IPS DF 6.9 (cell line): ENCODE measurements at regions not wholly inside any gene's neighbourhood (a gene's known extent, or its start where the extent isn't known, plus 50 kb on each side); places are given as distances from the start of the nearest gene placed in this dataset.

ENCODE experiments used
- DNase-seq: peaks from one replicate; pipeline ENCODE4 v3.0.0-alpha.2; 2013; ENCODE audit warnings: low read depth, low spot score
- H3K27ac ChIP-seq: one replicate; pipeline ENCODE4 v1.5.1; 2013; ENCODE audit warnings: low read length, control low read depth
- H3K27me3 ChIP-seq: 2 replicates; pipeline ENCODE4 v1.6.1; 2013; ENCODE audit warnings: mild to moderate bottlenecking, low read length; ENCODE audit not compliant: control insufficient read depth, insufficient read depth
- H3K36me3 ChIP-seq: 2 replicates; pipeline ENCODE4 v1.6.1; 2013; ENCODE audit warnings: low read length; ENCODE audit not compliant: control insufficient read depth, insufficient read depth
- H3K4me1 ChIP-seq: 2 replicates; pipeline ENCODE4 v1.6.1; 2013; ENCODE audit warnings: low read length; ENCODE audit not compliant: control insufficient read depth, insufficient read depth
- H3K4me3 ChIP-seq: 2 replicates; pipeline ENCODE4 v1.5.1; 2013; ENCODE audit warnings: mild to moderate bottlenecking, low read length
- H3K9me3 ChIP-seq: 2 replicates; pipeline ENCODE4 v1.6.1; 2013; ENCODE audit warnings: low read length, inconsistent platforms; ENCODE audit not compliant: control insufficient read depth, insufficient read depth
- WGBS: extraction: QIAGEN DNeasy Blood & Tissue Kit; methylation state at CpG from one replicate; pipeline ENCODE4 v1.1.7; 2013; ENCODE audit warnings: mixed read lengths, missing lambda C conversion rate; ENCODE audit not compliant: insufficient read length, insufficient coverage; 5-methylcytosine and 5-hydroxymethylcytosine counted together

DNA sequence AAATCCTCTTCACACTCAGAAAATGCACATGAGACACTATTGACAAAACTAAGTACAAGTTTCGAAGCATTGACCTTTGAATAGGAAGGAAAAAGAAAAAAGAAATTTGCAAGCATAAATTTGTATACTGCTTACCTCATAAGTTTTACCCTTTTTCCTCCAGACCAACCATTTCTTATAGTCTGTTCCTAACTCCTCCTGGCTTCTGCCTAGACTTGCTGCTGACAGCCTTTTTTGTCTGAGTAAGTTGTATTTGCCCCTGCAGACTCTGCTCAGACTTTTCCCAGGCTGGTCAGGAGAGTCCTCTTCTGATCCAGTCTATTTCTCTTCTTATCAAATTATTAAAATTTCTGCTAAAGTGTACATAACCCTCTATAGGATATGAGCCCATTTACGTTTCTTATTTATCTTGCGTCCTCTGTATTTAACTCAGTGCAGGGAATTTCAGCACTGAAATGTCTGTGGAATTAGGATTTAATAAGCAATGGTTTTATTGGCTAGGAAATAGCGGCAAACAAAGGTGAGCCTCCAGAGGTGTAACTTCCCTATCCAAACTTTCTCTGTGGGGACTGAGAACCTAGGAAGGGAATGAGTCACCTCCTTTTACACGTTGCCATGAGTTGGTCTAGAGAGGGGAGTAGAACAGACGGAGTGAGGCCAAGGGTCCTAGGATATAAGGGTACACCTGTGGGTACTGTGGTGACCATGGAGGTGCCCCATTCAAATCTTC is 207.1 kb upstream of the MARCKS start:
- H3K4me1 ChIP-seq = 0 out of 2 replicates have a peak, but pooled peaks cover 2% of the 10 kb centered on the region
- DNase-seq = no peak
- no peak overlapping the region for H3K4me3 ChIP-seq
- H3K27ac ChIP-seq = no peak overlapping the region
- no peaks in the 10 kb centered on the region for H3K9me3 ChIP-seq
- WGBS = no CpG with 5 or more reads among the region's 6 CpGs
- H3K36me3 ChIP-seq = no peaks in the 10 kb centered on the region
- H3K27me3 ChIP-seq = no peaks in the 10 kb centered on the region

DNA sequence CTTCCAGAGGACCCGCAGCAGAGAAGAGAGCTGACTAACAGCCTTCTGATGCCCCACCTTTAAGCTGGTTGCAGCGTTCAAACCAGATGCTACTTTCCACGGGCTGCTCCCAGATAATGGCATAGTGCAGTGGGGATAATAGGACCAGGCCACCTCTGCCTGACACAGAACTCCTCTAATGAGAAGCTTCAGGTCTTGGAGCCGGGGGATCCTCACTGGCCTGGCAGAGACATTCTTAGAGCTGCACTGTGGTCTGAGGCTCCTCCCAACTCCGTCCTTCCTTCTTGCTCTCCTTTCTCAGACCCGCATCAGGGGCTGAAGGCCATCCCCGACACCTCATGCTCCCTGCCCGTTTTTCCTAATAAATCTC is 206.6 kb upstream of the MARCKS start:
- WGBS = no CpG with 5 or more reads among the region's 8 CpGs
- Histone ChIP-seq H3K36me3 (no peaks in the 10 kb centered on the region), H3K4me3 (no peak overlapping the region), H3K27ac (no peak overlapping the region), H3K27me3 (no peaks in the 10 kb centered on the region), H3K4me1 (0 out of 2 replicates have a peak, but pooled peaks cover 2% of the 10 kb centered on the region), H3K9me3 (no peaks in the 10 kb centered on the region)
- no peak for DNase-seq

DNA sequence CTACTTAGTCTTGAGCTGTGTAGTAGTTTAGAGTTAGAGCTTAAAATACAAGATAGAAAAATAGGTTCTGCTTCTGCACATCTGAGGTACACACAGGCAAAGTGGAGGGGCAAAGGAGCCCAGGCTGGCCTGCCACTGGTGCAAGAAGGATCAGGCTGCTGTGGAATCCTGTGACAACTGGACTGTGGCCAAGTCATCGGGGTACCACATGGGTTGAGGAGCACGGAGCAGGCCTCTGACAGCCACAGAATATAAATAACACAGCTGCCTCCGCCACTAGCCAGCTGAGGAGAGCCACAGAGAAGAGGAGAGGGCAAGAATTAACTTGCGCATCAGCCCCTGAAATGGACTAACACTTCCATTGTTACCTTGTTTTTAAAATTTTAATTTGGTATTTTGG is 206.0 kb upstream of the MARCKS start:
- Histone ChIP-seq H3K27ac (no peak overlapping the region), H3K4me1 (0 out of 2 replicates have a peak, but pooled peaks cover 2% of the 10 kb centered on the region), H3K36me3 (no peaks in the 10 kb centered on the region), H3K9me3 (no peaks in the 10 kb centered on the region), H3K27me3 (no peaks in the 10 kb centered on the region), H3K4me3 (no peak overlapping the region)
- DNase-seq = no peak
- no CpG with 5 or more reads among the region's 4 CpGs for WGBS

DNA sequence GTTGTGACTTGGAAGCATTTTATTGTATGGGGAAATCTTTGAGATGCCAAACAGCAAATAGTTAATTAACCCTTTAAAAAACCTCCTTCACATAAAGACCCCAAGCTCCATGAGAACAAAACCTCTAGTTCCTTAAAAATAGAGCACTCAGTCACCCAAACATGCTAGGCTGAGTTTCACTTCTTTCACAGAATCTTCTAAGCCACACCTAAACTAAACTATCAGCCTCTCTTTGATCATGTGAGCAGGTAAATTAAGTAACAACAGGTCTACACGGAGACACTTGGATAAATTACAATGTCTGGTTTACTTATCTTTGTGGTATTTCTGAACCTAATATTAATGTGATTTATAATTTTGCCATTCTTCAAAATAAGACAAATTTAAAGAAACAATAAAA is 205.2 kb upstream of the MARCKS start:
- H3K27me3 ChIP-seq = no peaks in the 10 kb centered on the region
- no peak for DNase-seq
- H3K9me3 ChIP-seq = no peaks in the 10 kb centered on the region
- H3K4me3 ChIP-seq = no peak overlapping the region
- no peaks in the 10 kb centered on the region for H3K36me3 ChIP-seq
- 0 out of 2 replicates have a peak, but pooled peaks cover 2% of the 10 kb centered on the region for H3K4me1 ChIP-seq
- no CpG with 5 or more reads among the region's 1 CpG for WGBS
- H3K27ac ChIP-seq = no peak overlapping the region

DNA sequence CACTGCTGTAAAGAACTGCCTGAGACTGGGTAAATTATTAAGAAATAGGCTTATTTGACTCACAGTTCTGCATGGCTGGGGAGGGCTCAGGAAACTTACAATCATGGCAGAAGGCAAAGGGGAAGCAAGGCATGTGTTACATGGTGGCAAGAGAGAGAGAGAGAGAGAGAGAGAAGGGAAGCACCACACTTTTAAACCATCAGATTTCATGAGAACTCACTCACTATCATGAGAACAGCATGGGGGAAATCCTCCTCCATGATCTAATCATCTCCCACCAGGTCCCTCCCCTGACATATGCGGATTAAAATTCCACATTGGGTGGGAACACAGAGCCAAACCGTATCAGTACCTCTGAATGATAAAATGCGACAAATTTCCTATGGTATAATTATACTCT is 203.9 kb upstream of the MARCKS start:
- no CpG with 5 or more reads among the region's 3 CpGs for WGBS
- Histone ChIP-seq H3K4me1 (0 out of 2 replicates have a peak, but pooled peaks cover 2% of the 10 kb centered on the region), H3K27me3 (no peaks in the 10 kb centered on the region), H3K27ac (no peak overlapping the region), H3K36me3 (no peaks in the 10 kb centered on the region), H3K4me3 (no peak overlapping the region), H3K9me3 (no peaks in the 10 kb centered on the region)
- DNase-seq = no peak

DNA sequence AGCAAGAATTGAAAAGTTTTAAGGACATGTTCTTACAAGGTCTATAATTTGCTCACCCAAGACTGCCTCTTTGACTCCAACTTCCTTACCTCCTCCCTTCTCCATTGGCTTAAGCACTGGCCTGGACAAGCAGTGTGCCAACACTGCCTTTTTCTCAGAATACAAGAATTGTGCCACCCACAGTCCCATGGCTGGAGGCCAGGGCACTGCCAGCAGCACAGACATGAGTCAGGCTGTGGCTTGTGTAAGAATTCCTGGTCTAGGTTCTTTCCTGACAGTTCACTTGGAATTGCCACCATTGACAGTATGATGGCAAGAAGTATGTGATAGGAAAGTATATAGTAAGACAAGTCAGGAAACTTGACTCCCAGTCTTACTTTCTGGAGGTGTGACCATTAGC is 202.7 kb upstream of the MARCKS start:
- no peaks in the 10 kb centered on the region for H3K36me3 ChIP-seq
- no peak for DNase-seq
- no peak overlapping the region for H3K27ac ChIP-seq
- H3K27me3 ChIP-seq = no peaks in the 10 kb centered on the region
- H3K4me1 ChIP-seq = 0 out of 2 replicates have a peak, but pooled peaks cover 2% of the 10 kb centered on the region
- no peak overlapping the region for H3K4me3 ChIP-seq
- no peaks in the 10 kb centered on the region for H3K9me3 ChIP-seq

DNA sequence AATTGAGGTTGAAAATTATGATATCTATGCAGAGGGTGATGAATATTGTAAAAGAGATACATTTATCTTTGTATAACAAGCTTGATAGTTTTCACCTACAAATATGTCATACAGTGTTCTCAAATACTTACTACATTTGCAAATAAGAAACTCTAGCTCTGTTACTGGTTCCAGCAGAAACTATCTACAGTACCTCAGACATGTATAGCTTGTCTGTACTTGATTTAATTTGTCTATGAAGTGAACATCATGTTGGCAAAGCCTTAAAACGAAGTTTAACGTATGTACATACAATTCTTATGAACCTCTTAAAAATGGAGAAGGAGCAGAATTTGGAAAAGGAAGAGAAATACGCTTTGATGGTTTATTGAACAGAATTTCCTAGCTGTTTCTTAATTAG is 201.4 kb upstream of the MARCKS start:
- Histone ChIP-seq H3K9me3 (no peaks in the 10 kb centered on the region), H3K4me1 (no peaks in the 10 kb centered on the region), H3K4me3 (no peak overlapping the region), H3K27me3 (no peaks in the 10 kb centered on the region), H3K36me3 (no peaks in the 10 kb centered on the region), H3K27ac (no peak overlapping the region)
- WGBS = no CpG with 5 or more reads among the region's 3 CpGs
- DNase-seq = no peak

DNA sequence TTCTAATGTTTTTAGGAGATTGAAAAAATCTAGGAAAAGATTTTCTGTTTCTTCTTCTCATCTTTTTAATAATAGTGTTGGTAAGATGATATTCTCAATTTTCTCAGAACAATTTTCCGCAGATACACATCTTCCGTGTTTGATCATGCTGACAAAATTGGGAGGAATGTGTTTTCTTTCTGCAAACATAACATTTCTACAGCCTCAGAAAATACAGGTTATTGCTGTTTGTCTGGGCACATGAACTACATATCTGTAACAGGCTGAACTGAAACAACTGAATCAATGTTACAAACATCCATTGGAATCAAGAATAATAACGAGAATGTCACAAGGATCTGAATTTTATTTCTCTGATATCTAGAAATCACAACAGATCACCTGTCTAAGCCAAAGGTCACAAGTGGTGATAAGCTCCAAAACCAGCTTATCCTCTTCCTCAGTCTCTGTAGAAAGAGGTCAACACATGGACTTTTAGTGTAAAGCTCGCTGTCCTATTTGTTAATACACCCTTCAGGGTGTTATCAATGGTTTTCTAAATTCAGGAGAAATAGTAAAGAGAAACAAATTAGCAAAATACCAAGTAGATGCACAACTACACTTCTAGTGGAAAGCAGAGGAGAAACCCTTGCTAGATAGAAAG is 197.3 kb upstream of the MARCKS start:
- Histone ChIP-seq H3K4me3 (no peak overlapping the region), H3K27ac (no peak overlapping the region), H3K4me1 (no peaks in the 10 kb centered on the region), H3K27me3 (no peaks in the 10 kb centered on the region), H3K36me3 (no peaks in the 10 kb centered on the region), H3K9me3 (no peaks in the 10 kb centered on the region)
- no CpG with 5 or more reads among the region's 4 CpGs for WGBS
- no peak for DNase-seq

DNA sequence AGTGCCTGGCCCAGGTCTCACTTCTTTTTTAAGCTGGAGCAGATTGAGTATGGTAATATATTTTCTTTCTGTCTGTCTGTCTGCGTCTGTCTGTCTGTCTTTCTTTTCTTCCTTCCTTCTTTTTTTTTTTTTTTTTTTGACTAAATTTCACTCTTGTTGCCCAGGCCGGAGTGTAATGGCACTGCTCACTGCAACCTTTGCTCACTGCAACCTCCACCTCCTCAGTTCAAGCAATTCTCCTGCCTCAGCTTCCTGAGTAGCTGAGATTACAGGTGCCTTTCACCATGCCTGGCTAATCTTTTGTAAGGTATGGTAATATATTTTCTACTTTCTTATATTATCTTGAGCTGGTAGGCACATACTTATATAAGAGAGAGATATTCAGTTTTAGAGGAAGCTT is 196.3 kb upstream of the MARCKS start:
- Histone ChIP-seq H3K36me3 (no peaks in the 10 kb centered on the region), H3K9me3 (no peaks in the 10 kb centered on the region), H3K27ac (no peak overlapping the region), H3K4me1 (no peaks in the 10 kb centered on the region), H3K27me3 (no peaks in the 10 kb centered on the region), H3K4me3 (no peak overlapping the region)
- no CpG with 5 or more reads among the region's 2 CpGs for WGBS
- no peak for DNase-seq

DNA sequence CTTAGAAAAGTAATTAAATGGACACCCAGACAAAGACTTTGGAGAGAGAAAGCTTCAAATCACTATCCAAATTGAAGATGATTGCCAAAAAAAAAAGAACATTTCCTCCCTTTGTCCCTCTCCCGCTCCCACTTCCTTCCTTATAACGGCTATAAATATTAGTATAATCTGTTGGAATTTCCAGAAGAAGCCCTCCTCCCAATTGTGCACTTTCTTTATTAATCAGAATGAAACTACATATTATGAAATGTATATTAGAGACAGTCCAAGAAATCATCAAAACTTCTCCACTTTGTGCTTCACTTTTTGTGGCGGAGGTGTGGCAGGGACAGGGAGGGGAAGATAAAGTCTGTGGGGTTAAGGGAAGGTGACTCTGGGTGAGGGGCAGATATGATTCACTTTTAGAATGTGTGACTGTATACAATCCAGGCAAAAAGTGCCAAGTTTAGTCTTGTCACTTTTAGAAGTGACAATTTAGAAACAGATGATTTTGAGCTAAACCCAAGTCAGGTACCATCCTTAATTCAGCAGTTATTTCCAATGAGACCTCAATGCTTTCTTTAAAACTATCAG is 195.0 kb upstream of the MARCKS start:
- WGBS = no CpG with 5 or more reads among the region's 3 CpGs
- Histone ChIP-seq H3K27me3 (no peaks in the 10 kb centered on the region), H3K4me3 (no peak overlapping the region), H3K9me3 (no peaks in the 10 kb centered on the region), H3K4me1 (no peaks in the 10 kb centered on the region), H3K36me3 (no peaks in the 10 kb centered on the region), H3K27ac (no peak overlapping the region)
- no peak for DNase-seq
